ENCODE measurements at regions not wholly inside any gene's neighbourhood (a gene's known extent, or its start where the extent isn't known, plus 50 kb on each side); places are given as distances from the start of the nearest gene placed in this dataset.

- no peak for ATAC-seq (ENCODE audit: insufficient read depth, low FRiP score)
These were observed 183.1 kb downstream of the CAND1 start for GRCh38 chr12:67452119-67452805.

DNA sequence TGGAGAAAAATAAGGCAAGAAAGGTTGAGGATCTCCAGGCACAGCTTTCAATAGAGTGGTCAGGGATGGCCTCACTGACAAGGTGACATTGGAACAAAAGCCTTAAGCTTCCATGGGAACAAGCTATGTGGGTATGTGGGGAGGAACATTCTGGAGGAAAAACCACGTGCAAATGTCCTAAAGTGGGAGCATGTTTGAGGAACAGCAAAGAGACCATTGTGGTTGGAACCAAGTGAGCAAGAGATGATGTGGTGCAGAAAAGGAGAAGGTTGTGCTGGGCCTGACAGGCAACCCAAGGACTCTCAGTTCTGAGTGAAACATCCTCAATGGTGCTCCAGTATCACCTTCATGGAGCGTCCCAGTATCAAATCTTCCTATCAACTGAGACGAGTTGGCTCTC lies 184.0 kb downstream of the CAND1 start:
- no peaks in the 10 kb centered on the region for H3K36me3 ChIP-seq (ENCODE audit: control insufficient read depth in 4 of 4, insufficient read depth in 4 of 4, low read length in 4 of 4)
- ATAC-seq (ENCODE audit: insufficient read depth, low FRiP score) (no peak), DNase-seq (no peak)
- no peaks in the 10 kb centered on the region for H3K27me3 ChIP-seq (ENCODE audit: control insufficient read depth in 3 of 3, insufficient read depth in 3 of 3, low read length in 2 of 3)
- 56 to 87% methylated on average over 3 of the region's 3 CpGs for WGBS, 2 donors
- H3K9ac ChIP-seq (ENCODE audit: insufficient read depth in 1 of 2, low read length in 2 of 2): no peak overlapping the region
- H3K4me3 ChIP-seq: no peak overlapping the region
- H3K27ac ChIP-seq (ENCODE audit: low read depth in 1 of 2, low read length in 1 of 2): no peak overlapping the region
- TF ChIP-seq CTCF (IDR thresholded peaks at IDR 0.05; ENCODE audit: control extremely low read depth, extremely low read depth): no peak
- no peaks in the 10 kb centered on the region for H3K9me3 ChIP-seq (ENCODE audit: control insufficient read depth in 4 of 4, insufficient read depth in 3 of 4, low read length in 3 of 4)
- H3K4me1 ChIP-seq (ENCODE audit: control insufficient read depth in 5 of 5, insufficient read depth in 5 of 5, low read length in 5 of 5): peaks cover 0 to 17% (median 7%) of the 10 kb centered on the region in 5 donors

More at GRCh38 chr12:67452119-67452805, 183.1 kb downstream of the CAND1 start:
- WGBS, 2 donors: 72 to 79% methylated on average over 7 of the region's 7 CpGs
- H3K4me1 ChIP-seq (ENCODE audit: control insufficient read depth in 5 of 5, insufficient read depth in 5 of 5, low read length in 5 of 5): peaks cover 0 to 13% (median 2%) of the 10 kb centered on the region in 5 donors
- no peak for DNase-seq
- no peaks in the 10 kb centered on the region for H3K27me3 ChIP-seq (ENCODE audit: control insufficient read depth in 3 of 3, insufficient read depth in 3 of 3, low read length in 2 of 3)
- no peak overlapping the region for H3K9ac ChIP-seq (ENCODE audit: insufficient read depth in 1 of 2, low read length in 2 of 2)
- H3K9me3 ChIP-seq (ENCODE audit: control insufficient read depth in 4 of 4, insufficient read depth in 3 of 4, low read length in 3 of 4): no peaks in the 10 kb centered on the region
- H3K4me3 ChIP-seq: no peak overlapping the region
- no peak overlapping the region for H3K27ac ChIP-seq (ENCODE audit: low read depth in 1 of 2, low read length in 1 of 2)
- no peaks in the 10 kb centered on the region for H3K36me3 ChIP-seq (ENCODE audit: control insufficient read depth in 4 of 4, insufficient read depth in 4 of 4, low read length in 4 of 4)
- TF ChIP-seq CTCF (IDR thresholded peaks at IDR 0.05; ENCODE audit: control extremely low read depth, extremely low read depth): no peak

GRCh38 chr12:67455236-67455635 lies 186.1 kb downstream of the CAND1 start:
- H3K9ac ChIP-seq (ENCODE audit: insufficient read depth in 1 of 2, low read length in 2 of 2): no peak overlapping the region

More at GRCh38 chr12:67455236-67455635, 186.1 kb downstream of the CAND1 start:
- TF ChIP-seq CTCF (IDR thresholded peaks at IDR 0.05; ENCODE audit: control extremely low read depth, extremely low read depth): no peak
- Histone ChIP-seq H3K9me3 (ENCODE audit: control insufficient read depth in 4 of 4, insufficient read depth in 3 of 4, low read length in 3 of 4) (no peaks in the 10 kb centered on the region), H3K27me3 (ENCODE audit: control insufficient read depth in 3 of 3, insufficient read depth in 3 of 3, low read length in 2 of 3) (no peaks in the 10 kb centered on the region), H3K36me3 (ENCODE audit: control insufficient read depth in 4 of 4, insufficient read depth in 4 of 4, low read length in 4 of 4) (no peaks in the 10 kb centered on the region), H3K27ac (ENCODE audit: low read depth in 1 of 2, low read length in 1 of 2) (no peak overlapping the region), H3K4me1 (ENCODE audit: control insufficient read depth in 5 of 5, insufficient read depth in 5 of 5, low read length in 5 of 5) (peaks cover 0 to 17% (median 7%) of the 10 kb centered on the region in 5 donors), H3K4me3 (no peak overlapping the region)
- no peak for DNase-seq
- no peak for ATAC-seq (ENCODE audit: insufficient read depth, low FRiP score)
- 86 to 92% methylated on average over 6 of the region's 6 CpGs for WGBS, 2 donors

Data from lung (tissue), 11 donors.